Esophagus mucosa (tissue), 1 donor: ENCODE measurements at regions not wholly inside any gene's neighbourhood (a gene's known extent, or its start where the extent isn't known, plus 50 kb on each side); places are given as distances from the start of the nearest gene placed in this dataset.

Experiments used
- ATAC-seq: fragments of 200-7000 bp; cut with Tn5 transposase; one replicate; pipeline ENCODE4 v1.9.1; 2020
- donor health status: DM: yes; HTN: yes; CAD: no.

DNA sequence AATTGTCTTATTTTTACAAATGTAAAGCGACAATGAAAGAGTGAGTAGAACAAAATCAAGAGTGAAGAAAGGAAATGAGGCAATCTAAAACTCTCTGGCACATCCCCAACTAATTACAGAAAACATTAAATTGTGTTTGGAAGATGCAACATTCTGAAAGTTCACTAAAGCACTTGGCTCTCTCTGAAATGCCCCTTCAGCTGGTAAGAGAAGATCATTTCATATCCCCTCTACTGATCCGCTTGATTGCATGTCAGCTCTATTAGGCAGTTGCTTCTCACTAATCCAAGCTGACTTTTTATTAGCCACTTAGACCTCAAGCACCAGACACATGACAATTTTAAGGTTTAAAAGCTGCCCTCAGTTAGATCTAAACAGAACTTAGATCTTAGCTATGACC is 262.8 kb upstream of the PRMT6 start:
- no peak for ATAC-seq

DNA sequence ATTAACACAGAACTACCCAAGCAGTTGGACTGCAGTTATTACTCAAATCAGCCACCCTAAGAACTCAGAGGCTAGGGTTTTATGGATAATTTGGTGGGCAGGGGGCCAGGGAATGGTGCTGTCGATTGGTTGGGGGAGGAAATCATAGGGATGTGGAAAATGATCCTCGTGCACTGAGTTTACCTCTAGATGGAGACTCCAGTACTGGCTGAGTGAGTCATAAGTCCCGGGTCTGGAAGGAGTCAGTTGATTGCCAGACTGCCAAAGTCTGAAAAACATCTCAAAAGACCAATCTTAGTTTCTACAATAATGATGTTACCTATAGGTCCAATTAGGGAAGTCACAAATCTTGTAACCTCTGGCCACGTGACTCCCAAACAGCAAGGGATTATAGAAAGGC is 257.5 kb upstream of the PRMT6 start:
- no peak for ATAC-seq

DNA sequence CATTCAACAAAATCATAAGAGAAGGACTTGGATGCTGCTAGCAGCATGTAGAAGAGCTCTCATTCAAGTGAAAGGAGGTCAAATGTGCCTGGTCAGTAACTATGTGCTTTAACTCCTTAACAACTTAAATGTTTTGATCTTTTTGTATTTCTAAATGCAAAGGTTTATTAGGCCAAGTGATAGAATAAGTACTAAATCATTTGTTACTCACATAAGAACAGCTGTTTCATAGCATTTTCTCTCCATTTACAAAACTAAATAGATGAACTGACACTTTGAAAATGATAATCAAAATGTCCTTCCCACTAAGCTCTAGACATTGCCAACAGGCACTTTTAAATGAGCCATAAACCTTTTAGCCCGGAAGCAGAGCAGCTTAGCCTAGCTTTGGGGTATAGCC is 254.3 kb upstream of the PRMT6 start:
- no peak for ATAC-seq

DNA sequence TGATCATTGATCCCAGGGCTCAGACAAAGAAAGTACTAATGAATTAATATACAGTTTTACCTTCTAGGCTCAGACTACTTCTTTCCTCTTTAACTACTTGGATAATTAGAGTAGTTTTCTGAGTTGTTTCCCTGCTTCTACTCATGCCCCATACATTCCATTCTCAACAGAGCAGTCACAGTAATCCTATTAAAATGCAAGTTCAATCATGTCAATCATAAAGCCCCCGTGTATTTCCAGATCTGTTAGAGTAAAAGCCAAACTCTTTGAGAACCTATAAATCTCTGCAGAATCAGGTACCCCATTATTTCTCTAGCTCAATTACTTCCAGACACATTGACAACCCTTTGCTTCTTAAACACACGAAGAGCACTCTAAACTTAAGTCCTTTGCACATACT is 242.1 kb upstream of the PRMT6 start:
- no peak for ATAC-seq

DNA sequence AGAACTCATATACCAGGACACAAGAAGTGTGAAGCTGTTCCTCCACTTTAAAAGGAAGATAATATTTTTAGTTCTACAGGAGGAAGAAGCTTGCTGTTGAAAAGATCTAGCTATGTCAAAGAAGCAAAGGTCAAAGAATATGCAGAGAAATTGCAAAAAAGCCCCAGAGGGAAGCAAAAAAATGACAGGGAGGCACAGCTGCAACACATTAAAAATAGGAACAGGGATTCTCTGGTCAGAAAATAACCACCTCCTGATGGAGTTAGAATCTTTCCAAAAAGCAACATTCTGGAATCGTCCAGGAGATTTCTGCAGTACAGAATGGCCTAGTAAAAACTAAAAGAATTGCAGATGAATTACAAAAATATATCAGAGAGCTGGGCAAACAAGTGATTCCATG is 238.9 kb upstream of the PRMT6 start:
- no peak for ATAC-seq

DNA sequence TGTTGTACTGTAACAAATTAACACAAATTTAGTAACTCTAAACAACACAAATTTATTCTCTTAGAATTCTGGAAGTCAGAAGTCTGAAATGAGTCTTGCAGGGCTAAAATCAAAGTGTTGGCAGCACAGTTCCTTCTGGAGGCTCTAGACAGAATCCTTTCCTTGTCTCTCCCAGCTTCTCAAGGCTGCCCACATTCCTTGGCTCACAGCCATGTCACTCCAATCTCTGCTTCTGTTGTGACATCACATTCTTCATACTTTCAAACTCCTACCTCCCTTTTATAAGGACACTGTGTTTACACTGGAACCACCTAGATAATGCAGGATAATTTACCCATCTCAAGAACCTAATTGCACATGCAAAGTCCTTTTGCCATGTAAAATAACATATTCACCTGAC is 225.0 kb upstream of the PRMT6 start:
- no peak for ATAC-seq

DNA sequence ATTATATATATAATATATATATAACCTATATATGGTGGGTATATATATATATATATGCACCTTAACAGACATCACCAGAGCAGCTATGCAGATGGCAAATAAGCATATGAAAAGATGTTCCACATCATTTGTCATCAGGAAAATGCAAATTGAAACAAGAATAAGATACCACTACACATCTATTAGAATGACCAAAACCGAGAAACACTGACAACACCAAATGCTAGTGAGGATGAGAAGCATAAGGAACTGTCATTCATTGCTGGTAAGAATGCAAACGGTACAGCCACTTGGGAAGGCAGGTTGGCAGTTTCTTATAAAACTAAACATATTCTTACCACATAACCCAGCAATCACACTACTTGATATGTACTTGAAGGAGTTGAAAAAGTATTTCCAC is 219.8 kb upstream of the PRMT6 start:
- ATAC-seq: no peak

DNA sequence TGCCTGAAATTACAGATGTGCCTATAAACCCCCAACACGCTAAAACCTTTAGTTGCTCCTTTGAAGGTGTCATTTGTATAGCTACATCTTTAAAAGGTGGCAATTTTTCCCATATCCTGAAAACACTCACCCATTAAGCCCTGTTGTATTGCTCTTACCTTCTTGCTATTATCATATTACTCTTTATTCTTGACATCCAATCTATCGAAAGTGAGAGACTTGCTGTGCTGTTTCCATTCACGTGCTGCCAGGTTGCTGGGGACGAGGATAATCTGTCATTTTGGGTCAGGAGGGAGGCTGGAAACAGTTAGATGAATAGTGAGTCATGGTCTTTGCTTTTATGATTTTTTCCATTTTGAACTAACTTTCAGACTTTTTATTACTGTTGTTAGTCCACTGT is 213.0 kb upstream of the PRMT6 start:
- no peak for ATAC-seq

DNA sequence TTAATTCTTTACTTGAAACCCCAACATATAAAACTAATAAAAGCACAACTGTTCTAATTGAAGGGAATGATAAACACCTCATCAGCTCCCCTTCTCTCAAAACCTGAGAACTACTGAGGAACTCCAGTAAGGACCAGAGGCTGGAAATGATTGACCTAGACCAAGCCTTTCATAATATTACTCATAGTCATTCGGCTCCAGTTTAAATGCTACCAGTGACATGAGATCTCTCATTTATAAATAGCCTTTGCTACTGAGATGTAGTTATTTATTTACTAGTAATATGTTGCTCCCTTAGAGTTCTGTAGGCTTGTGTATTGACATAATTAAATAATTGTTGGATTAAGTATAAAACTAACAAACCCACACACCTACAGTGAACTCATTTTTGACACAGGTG is 209.8 kb upstream of the PRMT6 start:
- no peak for ATAC-seq

DNA sequence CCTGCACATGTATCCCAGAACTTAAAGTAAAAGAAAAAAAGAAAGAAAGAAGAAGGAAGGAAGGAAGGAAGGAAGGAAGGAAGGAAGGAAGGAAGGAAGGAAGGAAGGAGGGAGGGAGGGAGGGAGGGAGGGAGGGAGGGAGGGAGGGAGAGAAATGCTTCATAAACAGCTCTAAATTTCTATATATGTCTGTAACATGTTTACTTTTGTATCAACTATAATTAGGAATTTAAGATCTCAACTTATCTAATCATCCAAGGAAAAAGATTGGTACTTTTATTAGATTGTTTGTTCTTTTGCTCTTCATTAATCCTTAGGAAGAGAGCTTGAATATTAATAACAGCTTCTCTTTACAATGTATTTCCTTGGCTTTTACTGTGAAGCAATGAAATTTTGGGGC is 195.4 kb upstream of the PRMT6 start:
- no peak for ATAC-seq

DNA sequence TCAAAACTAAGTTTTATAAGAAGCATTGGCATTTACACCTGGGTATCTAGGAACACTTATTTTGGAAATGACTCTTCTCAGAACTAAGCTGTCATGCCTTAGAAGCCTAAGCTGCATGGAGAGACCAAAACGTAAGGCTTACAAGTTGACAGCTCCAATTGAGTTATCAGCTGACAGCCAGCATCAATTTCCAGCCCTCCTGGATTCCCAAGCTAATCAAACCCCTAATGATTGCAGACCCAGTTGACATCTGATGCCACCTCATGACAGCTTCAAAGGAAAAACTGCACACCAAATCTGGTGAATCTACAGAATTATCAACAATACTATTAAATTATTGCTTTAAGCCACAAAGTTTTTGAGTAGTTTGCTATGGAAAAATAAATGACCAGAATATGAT is 187.6 kb upstream of the PRMT6 start:
- ATAC-seq: no peak

DNA sequence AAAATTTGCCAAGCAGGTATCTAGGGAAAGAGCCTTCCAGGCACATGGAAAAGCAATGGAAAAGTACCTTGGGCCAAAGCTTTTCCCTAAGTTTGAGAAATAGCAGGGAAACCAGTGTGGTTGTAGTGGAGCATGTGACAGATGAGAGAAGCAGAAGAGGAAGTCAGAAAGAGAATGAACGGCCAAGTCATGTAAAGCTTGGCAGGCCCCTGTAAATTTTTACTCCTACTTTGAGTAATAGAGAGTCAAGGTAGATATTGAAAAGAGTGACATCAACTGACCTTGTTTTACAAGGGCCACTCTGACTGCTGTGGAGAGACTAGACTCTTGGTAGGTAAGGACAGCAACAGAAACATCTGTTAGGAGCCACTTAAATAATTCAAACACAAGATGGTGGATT is 180.9 kb upstream of the PRMT6 start:
- no peak for ATAC-seq

DNA sequence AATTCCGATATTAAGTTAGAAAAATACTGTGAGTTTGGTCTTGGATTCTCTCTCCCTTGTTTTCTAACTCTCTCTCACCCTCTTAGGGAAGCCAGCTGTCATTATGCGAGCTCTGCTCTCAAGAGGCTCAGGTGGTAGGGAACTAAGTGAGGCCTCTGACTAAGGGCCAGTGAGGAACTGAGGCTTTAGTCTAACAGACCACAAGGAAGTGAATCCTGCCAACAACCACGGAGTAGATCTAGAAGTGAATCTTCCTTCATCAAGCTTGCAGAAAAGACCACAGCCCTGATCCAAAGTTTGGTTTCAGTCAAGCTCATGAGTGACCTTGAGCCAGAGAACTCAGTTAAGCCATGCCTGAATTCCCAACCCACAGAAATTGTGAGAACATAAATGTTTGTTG is 180.1 kb upstream of the PRMT6 start:
- no peak for ATAC-seq

DNA sequence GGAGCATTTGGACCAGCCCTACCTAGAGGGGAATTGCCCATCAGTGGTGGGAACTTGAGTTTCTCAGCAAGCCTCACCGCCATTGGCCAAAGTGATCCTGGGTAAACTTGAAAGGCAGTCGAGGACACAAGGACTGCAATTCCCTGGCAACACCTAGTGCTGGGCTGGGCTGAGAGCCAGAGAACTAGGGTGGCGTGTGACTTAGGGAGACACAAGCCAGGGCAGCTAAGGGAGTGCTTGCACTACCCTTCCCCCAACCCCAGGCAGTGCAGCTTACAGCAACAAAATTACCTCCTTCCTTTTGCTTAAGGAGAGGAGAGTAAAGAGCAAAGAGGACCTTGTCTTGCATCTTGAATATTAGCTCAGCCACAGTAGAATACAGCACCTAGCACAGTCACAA is 176.9 kb upstream of the PRMT6 start:
- peak; percentile 56 for ATAC-seq

DNA sequence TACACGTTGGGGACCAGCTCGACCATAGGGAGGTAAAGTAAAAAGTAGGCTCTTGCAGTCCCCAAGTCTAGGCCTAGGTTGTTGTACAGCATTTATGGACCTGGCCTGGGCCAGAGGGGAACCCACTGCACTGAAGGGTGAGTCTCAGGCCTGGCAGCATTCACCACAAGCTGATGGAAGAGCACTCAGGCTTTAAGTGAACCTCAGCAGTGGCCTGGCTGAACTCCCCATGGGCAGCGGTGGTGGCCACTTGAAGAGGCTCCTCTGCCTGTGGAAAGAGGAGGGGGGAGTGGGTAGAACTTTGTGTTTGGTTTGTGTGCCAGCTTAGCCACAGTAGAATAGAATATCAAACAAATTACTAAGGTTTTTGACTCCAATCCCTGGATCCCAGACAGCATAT is 176.2 kb upstream of the PRMT6 start:
- no peak for ATAC-seq

DNA sequence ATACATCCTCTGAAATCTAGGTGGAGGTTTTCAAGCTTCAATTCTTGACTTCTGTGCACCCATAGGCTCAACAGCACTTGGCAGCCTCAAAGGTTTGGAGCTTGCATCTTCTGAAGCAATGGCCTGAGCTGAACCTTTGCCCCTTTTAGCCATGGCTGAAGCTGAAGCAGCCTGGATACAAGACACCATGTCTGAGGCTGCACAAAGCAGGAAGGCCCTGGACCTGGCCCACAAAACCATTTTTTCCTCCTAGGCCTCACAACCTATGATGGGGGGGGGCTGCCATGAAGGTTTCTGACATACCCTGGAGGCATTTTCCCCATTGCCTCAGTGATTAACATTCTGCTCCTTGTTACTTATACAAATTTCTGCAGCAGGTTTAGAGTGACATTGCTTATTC is 173.3 kb upstream of the PRMT6 start:
- ATAC-seq: no peak

DNA sequence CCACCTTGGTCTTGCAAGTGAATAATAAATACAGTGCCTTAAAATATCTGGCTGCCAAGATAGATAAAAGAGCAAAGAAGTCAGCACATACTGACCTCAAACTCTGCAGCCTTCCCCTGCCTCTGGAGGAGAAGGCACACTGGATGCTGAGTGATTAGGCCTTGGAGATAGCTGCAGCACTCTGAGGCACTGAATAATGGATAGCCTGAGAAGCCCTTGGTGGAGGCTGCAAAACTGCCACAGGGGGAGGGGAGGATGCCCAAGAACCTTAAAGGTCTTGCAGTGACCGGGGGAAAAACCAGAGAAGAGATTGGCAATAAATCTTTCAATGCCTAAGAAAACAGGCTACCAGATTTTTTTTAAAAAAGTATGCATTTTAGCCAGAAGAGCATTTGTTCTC is 167.4 kb upstream of the PRMT6 start:
- ATAC-seq: no peak

DNA sequence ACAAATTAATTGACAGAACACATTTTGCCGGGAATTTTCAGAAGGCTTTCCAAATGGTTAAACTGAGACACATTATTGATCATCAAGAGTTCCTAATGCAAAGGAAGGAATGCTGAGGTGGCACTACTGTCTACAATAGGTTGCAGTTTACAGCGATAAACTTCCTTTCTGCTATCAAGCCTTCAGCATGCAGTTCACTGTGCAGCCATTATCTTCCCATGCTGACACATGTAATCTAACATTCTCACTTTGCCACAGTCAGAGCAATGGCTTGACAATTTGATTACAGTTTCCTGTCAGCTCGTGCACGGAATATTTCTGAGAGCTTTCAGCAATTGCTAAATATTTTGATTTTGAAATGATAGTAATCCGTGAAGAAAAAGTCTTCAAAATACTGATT is 166.9 kb upstream of the PRMT6 start:
- no peak for ATAC-seq

DNA sequence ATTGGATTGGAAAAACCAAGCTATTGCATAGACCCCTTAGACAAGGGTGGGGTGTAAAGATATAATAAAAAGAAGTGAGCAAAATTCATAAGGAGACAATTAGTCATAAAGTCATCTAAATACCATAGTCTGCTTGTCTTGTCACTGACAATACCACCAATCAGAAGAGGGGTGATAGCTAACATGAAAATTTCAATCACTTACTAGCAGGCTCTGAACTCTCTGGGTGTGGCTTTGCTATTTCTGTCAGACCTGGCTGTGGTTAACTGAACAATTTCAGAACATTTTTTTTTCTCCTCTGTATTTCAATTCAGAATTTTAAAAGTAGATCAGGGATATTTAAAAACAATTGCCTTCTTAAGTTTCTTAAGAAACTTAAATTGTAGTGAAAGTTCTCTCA is 158.5 kb upstream of the PRMT6 start:
- ATAC-seq: no peak

DNA sequence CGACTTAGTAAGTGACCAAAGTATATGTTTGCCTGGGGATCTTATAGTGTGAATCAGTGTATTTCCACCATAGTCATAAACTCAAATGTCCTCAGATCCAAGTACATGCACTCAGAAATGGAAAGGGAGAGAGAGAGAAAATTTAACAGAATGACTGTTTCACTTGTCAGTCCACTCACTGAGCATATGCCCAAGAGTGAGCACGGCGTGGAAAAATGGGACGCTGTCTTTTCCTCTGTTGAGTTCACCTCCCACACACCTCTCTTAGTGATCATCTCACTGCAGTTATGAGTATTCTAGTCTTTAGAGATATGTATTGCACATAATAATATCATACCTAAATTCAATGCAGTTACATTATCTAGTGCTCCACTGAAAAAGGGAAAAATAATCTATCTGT is 156.8 kb upstream of the PRMT6 start:
- ATAC-seq: no peak

DNA sequence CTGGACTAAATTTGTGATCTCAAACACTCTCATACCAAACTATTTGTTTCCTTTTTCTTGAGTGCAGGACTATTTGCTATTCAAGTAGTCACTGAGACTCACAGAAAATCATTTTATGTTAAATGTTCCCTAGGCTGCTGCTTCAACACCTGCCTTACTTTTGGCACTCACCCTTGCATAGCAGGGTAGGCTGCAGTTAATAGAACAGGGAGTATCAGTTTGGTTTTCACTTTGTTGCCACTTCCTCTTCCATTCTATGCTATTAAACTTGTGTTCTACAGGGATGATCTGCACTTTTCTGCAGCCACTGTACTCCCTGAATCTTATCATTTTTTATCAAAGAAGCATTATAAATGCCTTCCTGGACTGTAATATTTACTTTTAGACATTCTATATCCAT is 148.7 kb upstream of the PRMT6 start:
- ATAC-seq: no peak

DNA sequence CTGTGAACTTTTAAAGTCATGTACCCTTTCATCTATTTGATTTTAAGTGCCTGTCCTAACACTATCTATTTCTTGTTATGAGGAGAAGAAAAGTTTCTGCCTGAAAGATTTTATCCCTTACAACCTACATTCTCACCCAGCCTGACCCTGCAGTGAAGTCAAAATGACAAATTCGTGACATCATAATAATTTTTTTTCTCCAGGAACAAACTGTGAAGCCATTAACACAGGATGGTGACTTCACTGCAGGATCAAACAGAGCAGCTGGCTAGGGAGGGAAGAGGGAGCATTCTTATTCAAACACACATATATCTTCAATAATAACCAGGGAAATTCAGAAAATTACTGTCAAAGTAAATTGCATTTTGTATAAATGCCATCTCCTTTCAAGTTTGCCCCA is 147.8 kb upstream of the PRMT6 start:
- ATAC-seq: no peak

DNA sequence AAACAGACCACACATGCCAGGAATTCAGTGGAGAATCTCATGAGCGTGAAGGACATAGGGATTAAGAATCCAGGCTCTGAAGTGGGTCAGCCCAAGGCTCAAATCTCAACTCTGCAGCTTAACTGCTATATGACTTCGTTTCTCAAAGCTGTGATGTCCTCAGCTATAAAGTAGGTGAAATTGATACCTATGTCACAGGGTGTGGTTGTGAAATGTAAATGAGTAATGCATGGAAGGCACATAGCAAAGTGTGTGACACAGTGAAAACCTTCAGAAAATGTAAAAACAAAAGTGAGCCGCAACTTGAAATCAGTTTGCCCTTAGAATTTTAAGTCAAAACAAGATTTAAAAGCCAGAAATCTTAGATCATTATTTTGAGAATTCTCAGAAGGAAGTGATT is 145.7 kb upstream of the PRMT6 start:
- ATAC-seq: no peak

DNA sequence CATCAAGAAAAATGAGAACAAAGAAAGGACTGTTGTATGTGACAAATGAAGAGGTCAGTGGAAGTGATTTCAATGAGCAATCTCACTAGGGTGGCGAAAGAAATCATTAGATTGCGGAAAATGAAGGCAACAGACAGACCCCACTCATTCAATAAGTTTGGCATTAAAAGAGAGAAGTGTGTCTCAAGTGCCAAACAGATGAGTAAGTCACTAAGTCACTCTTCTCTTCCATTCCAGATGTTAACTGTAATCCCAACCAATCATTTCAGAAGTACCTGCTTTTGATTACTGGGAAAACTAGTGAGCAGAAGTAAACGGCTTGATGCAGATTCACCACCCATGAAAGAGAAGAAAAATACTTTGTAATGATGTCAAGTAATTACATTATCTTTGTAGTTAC is 144.3 kb upstream of the PRMT6 start:
- ATAC-seq: no peak

DNA sequence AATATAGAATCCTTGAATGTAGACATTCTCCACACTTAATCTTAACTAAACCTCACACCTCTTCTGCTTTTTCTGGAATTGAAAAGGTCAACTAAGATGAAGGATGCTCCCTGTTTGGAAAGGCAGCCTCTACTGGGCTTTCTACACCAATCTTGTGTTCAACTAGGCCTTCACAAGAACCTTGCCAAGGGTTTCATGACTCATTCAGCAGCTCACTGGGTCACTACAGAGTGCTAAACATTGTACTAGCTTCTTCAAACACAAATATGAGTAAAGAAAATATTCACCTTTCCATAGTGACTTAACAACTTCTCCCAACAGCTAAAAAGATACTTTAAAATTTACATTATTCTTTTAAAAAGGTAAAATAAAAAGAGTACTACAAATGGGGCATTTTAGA is 135.3 kb upstream of the PRMT6 start:
- no peak for ATAC-seq

DNA sequence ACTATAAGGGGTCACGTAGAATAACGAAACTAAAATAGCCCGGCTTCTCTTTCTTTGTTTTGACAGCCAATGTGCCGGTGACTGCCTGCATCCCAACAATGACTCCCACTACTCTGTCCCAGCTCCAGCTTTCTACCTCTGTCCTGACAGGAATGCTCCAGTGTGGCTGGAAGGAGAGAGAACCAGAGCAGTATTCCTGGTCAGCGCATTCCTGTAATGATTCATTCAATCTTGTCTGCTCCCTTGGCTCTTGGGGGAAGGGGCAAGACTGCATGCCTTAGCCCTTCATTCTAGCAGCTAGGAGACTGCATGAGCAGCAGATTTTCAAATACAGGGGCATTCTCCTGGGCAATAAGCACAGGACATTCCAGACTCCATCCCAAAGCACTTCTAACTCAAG is 132.1 kb upstream of the PRMT6 start:
- ATAC-seq: no peak
